SU-DHL-6 (cell line): ENCODE measurements at regions not wholly inside any gene's neighbourhood (a gene's known extent, or its start where the extent isn't known, plus 50 kb on each side); places are given as distances from the start of the nearest gene placed in this dataset.

Experiments used
- H2AFZ ChIP-seq: fragments of 200-600 bp; sonication (generic); 2 replicates; pipeline ENCODE4 v1.6.1; 2014; ENCODE audit warnings: low read depth, mild to moderate bottlenecking, moderate library complexity, mixed read lengths, antibody characterized with exemption, low read length; ENCODE audit not compliant: severe bottlenecking
- H3F3A ChIP-seq: fragments of 200-600 bp; shearing (Covaris generic); 2 replicates; pipeline ENCODE4 v1.6.0; 2016; ENCODE audit warnings: antibody characterized with exemption, mild to moderate bottlenecking; ENCODE audit not compliant: insufficient read depth
- H3K27ac ChIP-seq: fragments of 200-600 bp; sonication (generic); 2 replicates; pipeline ENCODE4 v1.5.1; 2016; ENCODE audit warnings: low read depth, mild to moderate bottlenecking, low read length, moderate library complexity, mixed read lengths
- H3K27me3 ChIP-seq: fragments of 200-600 bp; sonication (generic), shearing (Covaris generic); 2 replicates; pipeline ENCODE4 v1.6.0; 2014; ENCODE audit warnings: mild to moderate bottlenecking, low read length
- H3K36me3 ChIP-seq: fragments of 200-600 bp; sonication (generic); 2 replicates; pipeline ENCODE4 v1.6.1; 2014; ENCODE audit warnings: mild to moderate bottlenecking, low read length, mixed read lengths
- H3K4me2 ChIP-seq: fragments of 300-600, 200-600 bp; shearing (Covaris generic), sonication (generic); 2 replicates; pipeline ENCODE4 v1.6.0; 2014; ENCODE audit warnings: low read length, low read depth, mild to moderate bottlenecking; ENCODE audit not compliant: poor library complexity, severe bottlenecking
- H3K4me3 ChIP-seq: fragments of 200-600 bp; sonication (generic); 2 replicates; pipeline ENCODE4 v1.5.1; 2014; ENCODE audit warnings: antibody characterized with exemption, low read length, mild to moderate bottlenecking, mixed read lengths; ENCODE audit not compliant: insufficient read depth, poor library complexity, severe bottlenecking
- H3K79me2 ChIP-seq: fragments of 200-600 bp; sonication (generic); 2 replicates; pipeline ENCODE4 v1.6.1; 2014; ENCODE audit warnings: mild to moderate bottlenecking, low read length, moderate library complexity; ENCODE audit not compliant: insufficient read depth
- H3K9ac ChIP-seq: fragments of 200-600 bp; sonication (generic); 2 replicates; pipeline ENCODE4 v1.7.0; 2014; ENCODE audit warnings: mild to moderate bottlenecking, low read length
- H3K9me2 ChIP-seq: fragments of 200-600 bp; sonication (generic); replicated peaks from 2 replicates; pipeline ENCODE4 v1.6.1; 2014; ENCODE audit warnings: low read length; ENCODE audit not compliant: insufficient read depth
- H3K9me3 ChIP-seq: fragments of 200-600 bp; sonication (generic); 2 replicates; pipeline ENCODE4 v1.6.1; 2014; ENCODE audit warnings: low read length, mixed read lengths; ENCODE audit not compliant: insufficient read depth
- H4K20me1 ChIP-seq: fragments of 200-600 bp; sonication (generic); 2 replicates; pipeline ENCODE4 v1.6.1; 2014; ENCODE audit warnings: low read depth, mild to moderate bottlenecking, antibody characterized with exemption, low read length, moderate library complexity, mixed read lengths
- EZH2phosphoT487 ChIP-seq: fragments of 200-600 bp; sonication (generic), shearing (Covaris generic); conservative IDR thresholded peaks from 2 replicates; pipeline ENCODE4 v1.6.1; 2018; ENCODE audit warnings: mild to moderate bottlenecking, antibody characterized with exemption, low read length, moderate library complexity, mixed read lengths
- TF ChIP-seq, protein P1 (sequence below): fragments of 200-600 bp; sonication (generic); IDR thresholded peaks from one replicate; pipeline ENCODE4 v1.5.1; 2017; ENCODE audit warnings: antibody characterized with exemption, mild to moderate bottlenecking, low read length, moderate library complexity; ENCODE audit not compliant: insufficient read depth, poor library complexity, severe bottlenecking

DNA sequence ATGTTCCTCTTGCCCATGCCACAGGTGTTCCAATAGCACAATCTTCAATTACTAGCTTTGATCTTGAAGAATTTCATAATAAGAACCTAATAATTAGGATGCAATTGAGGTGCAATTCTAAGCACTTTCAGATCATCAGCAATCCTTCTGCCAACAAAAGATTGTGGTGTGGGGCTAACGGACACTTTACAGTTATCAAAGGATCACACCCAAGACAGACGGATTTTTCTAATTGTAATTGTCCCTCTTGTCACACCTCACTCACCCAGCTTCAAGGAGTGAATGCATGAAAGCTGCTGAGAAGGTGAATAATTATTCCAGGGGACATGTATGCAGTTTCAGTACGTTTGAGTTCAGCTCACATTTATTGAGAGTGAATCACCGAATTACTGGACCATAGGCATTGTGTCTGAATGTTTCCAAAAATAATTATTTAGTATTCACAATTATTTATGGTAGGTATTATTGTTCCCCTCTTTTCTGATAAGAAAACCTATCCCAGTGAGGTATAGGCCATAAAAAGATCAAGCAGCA lies 438.5 kb upstream of the TRIB2 start:
- no peak overlapping the region for H3K4me3 ChIP-seq
- no peaks in the 10 kb centered on the region for H3K27me3 ChIP-seq
- H3K9me3 ChIP-seq = no peaks in the 10 kb centered on the region
- no peak overlapping the region for H2AFZ ChIP-seq
- no peaks in the 10 kb centered on the region for H3K9me2 ChIP-seq
- no peaks in the 10 kb centered on the region for H4K20me1 ChIP-seq
- H3K4me2 ChIP-seq = no peak overlapping the region
- no peaks in the 10 kb centered on the region for H3F3A ChIP-seq
- no peaks in the 10 kb centered on the region for H3K79me2 ChIP-seq
- H3K9ac ChIP-seq = no peak overlapping the region
- H3K36me3 ChIP-seq = no peaks in the 10 kb centered on the region
- no peak overlapping the region for H3K27ac ChIP-seq
- TF ChIP-seq, protein P1, sequence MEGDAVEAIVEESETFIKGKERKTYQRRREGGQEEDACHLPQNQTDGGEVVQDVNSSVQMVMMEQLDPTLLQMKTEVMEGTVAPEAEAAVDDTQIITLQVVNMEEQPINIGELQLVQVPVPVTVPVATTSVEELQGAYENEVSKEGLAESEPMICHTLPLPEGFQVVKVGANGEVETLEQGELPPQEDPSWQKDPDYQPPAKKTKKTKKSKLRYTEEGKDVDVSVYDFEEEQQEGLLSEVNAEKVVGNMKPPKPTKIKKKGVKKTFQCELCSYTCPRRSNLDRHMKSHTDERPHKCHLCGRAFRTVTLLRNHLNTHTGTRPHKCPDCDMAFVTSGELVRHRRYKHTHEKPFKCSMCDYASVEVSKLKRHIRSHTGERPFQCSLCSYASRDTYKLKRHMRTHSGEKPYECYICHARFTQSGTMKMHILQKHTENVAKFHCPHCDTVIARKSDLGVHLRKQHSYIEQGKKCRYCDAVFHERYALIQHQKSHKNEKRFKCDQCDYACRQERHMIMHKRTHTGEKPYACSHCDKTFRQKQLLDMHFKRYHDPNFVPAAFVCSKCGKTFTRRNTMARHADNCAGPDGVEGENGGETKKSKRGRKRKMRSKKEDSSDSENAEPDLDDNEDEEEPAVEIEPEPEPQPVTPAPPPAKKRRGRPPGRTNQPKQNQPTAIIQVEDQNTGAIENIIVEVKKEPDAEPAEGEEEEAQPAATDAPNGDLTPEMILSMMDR = no peak
- TF ChIP-seq EZH2phosphoT487 = no peak

DNA sequence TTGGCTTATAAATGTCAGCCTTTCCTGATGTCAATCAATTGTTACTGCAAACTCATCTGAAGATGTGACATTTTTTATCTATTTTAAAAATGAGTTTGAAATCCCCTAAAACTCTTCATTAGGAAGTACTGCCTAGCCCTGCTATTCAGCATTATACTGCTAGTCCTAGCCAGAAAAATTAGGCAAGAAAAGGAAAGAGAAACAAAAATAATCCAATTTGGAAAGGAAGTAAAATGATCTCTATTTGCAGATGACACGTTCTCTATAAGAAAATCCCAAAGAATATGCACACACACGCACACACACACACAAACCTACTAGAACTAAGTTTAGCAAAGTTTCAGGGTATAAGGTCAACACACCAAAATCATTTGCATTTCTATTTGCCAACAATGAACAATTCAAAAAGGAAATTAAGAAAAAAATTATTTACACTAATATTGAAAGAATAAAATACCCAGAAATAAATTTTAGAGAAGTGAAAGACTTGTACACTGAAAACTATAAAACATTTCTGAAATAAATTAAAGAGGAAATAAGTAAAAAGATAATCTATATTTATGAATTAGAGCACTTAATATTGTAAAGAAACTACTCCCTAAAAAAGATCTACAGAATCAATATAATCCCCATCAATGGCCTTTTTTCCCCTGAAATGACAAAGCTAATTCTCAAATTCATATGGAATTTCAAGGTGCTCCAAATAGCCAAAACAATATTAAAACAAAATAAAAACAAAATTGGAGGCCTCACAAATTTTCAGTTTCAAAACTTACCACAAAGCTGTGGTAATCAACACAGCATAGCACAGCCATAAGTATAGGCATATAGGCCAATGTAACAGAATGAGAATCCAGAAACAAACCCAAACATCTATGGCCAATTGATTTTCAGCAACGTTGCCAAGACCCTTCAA lies 433.7 kb upstream of the TRIB2 start:
- H3K79me2 ChIP-seq = no peaks in the 10 kb centered on the region
- no peak overlapping the region for H3K9ac ChIP-seq
- no peak overlapping the region for H3K4me2 ChIP-seq
- H3K27ac ChIP-seq = no peak overlapping the region
- no peaks in the 10 kb centered on the region for H4K20me1 ChIP-seq
- H3K9me3 ChIP-seq = no peaks in the 10 kb centered on the region
- TF ChIP-seq, protein P1 = no peak
- no peaks in the 10 kb centered on the region for H3K36me3 ChIP-seq
- no peak overlapping the region for H3K4me3 ChIP-seq
- no peaks in the 10 kb centered on the region for H3K9me2 ChIP-seq
- H3K27me3 ChIP-seq = no peaks in the 10 kb centered on the region
- no peak overlapping the region for H2AFZ ChIP-seq
- no peaks in the 10 kb centered on the region for H3F3A ChIP-seq

DNA sequence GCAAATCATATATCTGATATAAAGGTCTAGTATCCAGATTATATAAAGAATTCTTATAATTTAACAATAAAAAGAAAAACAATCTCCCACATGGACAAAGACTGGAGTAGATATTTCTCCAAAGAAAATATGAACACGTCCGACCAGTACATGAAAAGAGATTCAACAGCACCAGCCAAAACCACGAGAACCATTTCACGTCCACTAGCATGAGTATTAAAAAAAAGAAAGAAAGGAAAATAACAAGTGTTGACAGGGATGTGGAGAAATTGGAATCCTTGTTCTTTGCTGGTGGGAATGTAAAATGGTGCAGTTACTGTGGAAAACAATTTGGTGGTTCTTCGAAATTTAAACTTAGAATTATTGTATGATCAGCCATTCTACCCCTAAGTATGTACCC lies 432.7 kb upstream of the TRIB2 start:
- Histone ChIP-seq H4K20me1 (no peaks in the 10 kb centered on the region), H3K9me2 (no peaks in the 10 kb centered on the region), H3K9ac (no peak overlapping the region), H3K4me3 (no peak overlapping the region), H3F3A (no peaks in the 10 kb centered on the region), H2AFZ (no peak overlapping the region), H3K79me2 (no peaks in the 10 kb centered on the region), H3K36me3 (no peaks in the 10 kb centered on the region), H3K27ac (no peak overlapping the region), H3K9me3 (no peaks in the 10 kb centered on the region), H3K27me3 (no peaks in the 10 kb centered on the region), H3K4me2 (no peak overlapping the region)
- no peak for TF ChIP-seq EZH2phosphoT487

DNA sequence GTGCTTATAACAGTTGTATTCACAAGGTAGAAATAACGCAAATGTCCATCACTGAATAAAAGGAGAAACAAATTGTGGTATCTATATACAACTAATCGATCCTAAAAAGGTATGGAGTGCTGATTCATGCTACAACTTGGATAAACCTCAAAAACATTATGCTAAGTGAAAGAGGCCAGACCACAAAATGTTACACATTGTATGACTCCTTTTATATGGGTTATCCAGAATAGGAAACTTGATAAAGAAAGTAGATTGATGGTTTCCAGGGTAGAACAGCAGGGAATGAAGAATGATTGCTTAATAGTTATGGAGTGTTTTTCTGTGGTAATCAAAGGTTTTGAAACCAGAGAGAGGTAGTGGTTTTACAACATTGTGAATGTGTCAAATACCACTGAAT lies 432.2 kb upstream of the TRIB2 start:
- no peak overlapping the region for H3K27ac ChIP-seq
- H3K36me3 ChIP-seq = no peaks in the 10 kb centered on the region
- no peak overlapping the region for H3K4me3 ChIP-seq
- H3K9me2 ChIP-seq = no peaks in the 10 kb centered on the region
- H3K4me2 ChIP-seq = no peak overlapping the region
- H3K9me3 ChIP-seq = no peaks in the 10 kb centered on the region
- H3K9ac ChIP-seq = no peak overlapping the region
- H3K79me2 ChIP-seq = no peaks in the 10 kb centered on the region
- no peaks in the 10 kb centered on the region for H3F3A ChIP-seq
- no peak overlapping the region for H2AFZ ChIP-seq
- TF ChIP-seq, protein P1 = no peak
- no peaks in the 10 kb centered on the region for H4K20me1 ChIP-seq
- H3K27me3 ChIP-seq = no peaks in the 10 kb centered on the region
